Stimulated activated naive CD8-positive, alpha-beta T cell treated with anti-CD3 and anti-CD28 coated beads, Interleukin-15, amount 100 ng/mL, for 72 hours (primary cell): ENCODE measurements at regions not wholly inside any gene's neighbourhood (a gene's known extent, or its start where the extent isn't known, plus 50 kb on each side); places are given as distances from the start of the nearest gene placed in this dataset.

Source experiments
- ATAC-seq: fragments of 150-1000 bp; cut with Tn5 transposase; 2 replicates; pipeline ENCODE4 v1.10.0; 2021; ENCODE audit warnings: mild to moderate bottlenecking, moderate library complexity
- DNase-seq, 2 donors: peaks; one replicate each; pipeline ENCODE4 v3.0.0; 2021 to 2022
- H3K27ac Mint-ChIP-seq, 2 donors: one replicate each; pipeline ENCODE4 v1.8.0; 2022; ENCODE audit warnings: mild to moderate bottlenecking in 2 of 2, mixed read lengths in 2 of 2, moderate library complexity in 2 of 2
- H3K27me3 Mint-ChIP-seq: one replicate; pipeline ENCODE4 v1.8.0; 2022; ENCODE audit warnings: mixed read lengths
- H3K4me1 Mint-ChIP-seq: one replicate; pipeline ENCODE4 v1.8.0; 2022; ENCODE audit warnings: mild to moderate bottlenecking, mixed read lengths
- H3K4me3 Mint-ChIP-seq, 2 donors: one replicate each; pipeline ENCODE4 v1.8.0; 2022; ENCODE audit warnings: mild to moderate bottlenecking in 2 of 2, mixed read lengths in 2 of 2, moderate library complexity in 1 of 2
- H3K9me3 Mint-ChIP-seq, 2 donors: one replicate each; pipeline ENCODE4 v1.8.0; 2022; ENCODE audit warnings: mixed read lengths in 2 of 2

- H3K4me1 Mint-ChIP-seq, result peaks cover 10% of the 10 kb centered on the region
- DNase-seq (no peak), ATAC-seq (no peak)
- no peak overlapping the region for H3K27ac Mint-ChIP-seq
- H3K4me3 Mint-ChIP-seq, result no peak overlapping the region
- peaks cover 54% of the 10 kb centered on the region for H3K27me3 Mint-ChIP-seq
- peaks cover 0 to 6% of the 10 kb centered on the region in 2 donors for H3K9me3 Mint-ChIP-seq
Observed at GRCh38 chr2:20107352-20107751, 55.9 kb upstream of the LAPTM4A start.

- Mint-ChIP-seq H3K27me3 (peaks cover 54% of the 10 kb centered on the region), H3K27ac (no peak overlapping the region)
Observed at GRCh38 chr2:20106746-20107145, 55.3 kb upstream of the LAPTM4A start.

DNA sequence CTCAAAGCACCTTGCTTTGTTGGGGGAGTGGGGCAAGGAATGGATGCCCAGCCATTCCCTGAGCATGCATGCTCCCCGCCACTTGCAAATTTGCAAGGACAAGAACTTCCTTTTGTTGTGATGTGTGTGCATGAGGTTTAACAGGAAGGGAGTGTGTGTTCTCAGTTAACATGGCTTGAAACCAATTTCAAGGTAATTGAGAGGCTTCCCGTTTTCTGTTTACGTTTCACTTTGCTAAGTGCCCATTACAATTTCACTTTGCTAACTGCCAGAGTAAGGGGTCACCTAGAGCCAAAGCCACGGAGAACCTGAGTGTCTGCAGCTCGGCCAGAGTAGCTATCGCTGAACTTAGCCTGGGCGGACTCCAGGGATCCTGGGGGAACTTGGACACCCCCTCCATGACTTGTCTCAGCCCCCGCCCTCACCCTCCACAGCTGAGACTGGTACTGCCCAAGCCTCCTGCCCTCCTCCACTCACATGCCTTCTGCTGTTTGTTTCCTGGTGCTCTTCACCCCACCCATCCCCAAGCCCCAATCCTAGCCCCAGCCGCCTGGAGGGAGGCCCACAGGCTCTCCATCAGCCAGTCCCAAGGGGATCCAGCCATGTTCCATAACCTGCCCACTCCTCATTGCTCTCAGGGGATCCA lies 53.6 kb upstream of the LAPTM4A start:
- H3K9me3 Mint-ChIP-seq, result peaks cover 0 to under 1% of the 10 kb centered on the region in 2 donors
- DNase-seq (no peak), ATAC-seq (no peak)
- peaks cover 10% of the 10 kb centered on the region for H3K4me1 Mint-ChIP-seq
- peaks cover 45% of the 10 kb centered on the region for H3K27me3 Mint-ChIP-seq
- H3K27ac Mint-ChIP-seq, result no peak overlapping the region
- no peak overlapping the region for H3K4me3 Mint-ChIP-seq

More at GRCh38 chr2:20106746-20107145, 55.3 kb upstream of the LAPTM4A start:
- Mint-ChIP-seq H3K4me3 (peak overlapping the region; percentile 67 to 86), H3K4me1 (peaks cover 10% of the 10 kb centered on the region), H3K9me3 (peaks cover 0 to 6% of the 10 kb centered on the region in 2 donors)
- DNase-seq (peak; percentile 39 to 59), ATAC-seq (no peak)

DNA sequence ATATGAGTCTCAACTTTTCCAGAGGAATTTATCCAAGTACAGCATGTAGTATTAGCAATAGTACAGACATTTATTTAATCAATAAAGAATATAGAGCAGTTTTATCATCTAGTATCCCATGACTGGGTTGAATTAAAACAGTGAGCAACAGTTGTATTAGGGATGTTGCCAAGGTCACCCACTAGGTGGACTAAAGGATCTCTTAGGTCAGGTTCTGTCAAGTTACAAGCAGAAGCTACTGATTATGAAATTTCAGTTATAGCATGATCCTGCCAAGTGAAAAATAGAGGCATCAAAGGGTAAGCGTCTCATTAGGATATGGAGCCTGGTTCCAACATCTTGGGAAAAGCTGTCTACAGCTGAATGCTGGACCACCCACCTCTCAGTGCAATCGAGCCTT lies 52.1 kb upstream of the LAPTM4A start:
- Mint-ChIP-seq H3K4me3 (no peak overlapping the region), H3K9me3 (no peaks in the 10 kb centered on the region), H3K27me3 (peaks cover 34% of the 10 kb centered on the region), H3K27ac (no peak overlapping the region), H3K4me1 (peaks cover 10% of the 10 kb centered on the region)
- DNase-seq (no peak), ATAC-seq (no peak)
